ENCODE measurements at regions not wholly inside any gene's neighbourhood (a gene's known extent, or its start where the extent isn't known, plus 50 kb on each side); places are given as distances from the start of the nearest gene placed in this dataset.
A peak's percentile ranks its signal among the peaks of the same experiment; 100 is the strongest.
"Not testable (repeated sequence)": the region's sequence is repeated elsewhere in the genome, so short reads cannot be mapped to it uniquely, and the experiment has no call there.

DNA sequence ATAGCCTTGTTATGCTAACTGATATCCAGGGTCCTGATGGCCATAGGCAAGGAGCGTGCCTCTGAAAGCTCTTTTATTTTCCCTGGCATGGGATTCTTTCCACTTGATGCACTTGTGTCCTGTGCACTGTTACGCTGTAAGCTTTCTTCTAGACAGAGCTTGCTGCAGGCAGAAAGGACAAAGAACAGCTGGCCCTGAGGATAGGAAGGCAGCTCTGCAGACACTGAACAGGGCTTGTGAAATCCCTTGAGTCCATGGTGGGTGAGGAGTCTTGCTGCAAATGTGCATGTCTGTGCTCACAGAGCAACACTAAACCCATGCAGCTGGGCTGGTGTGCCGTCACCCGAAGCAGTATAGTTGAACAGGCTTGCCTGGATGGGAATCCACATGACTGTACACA lies 126.6 kb downstream of the AKAP11 start:
- no peak for DNase-seq (ENCODE audit: low read depth)

DNA sequence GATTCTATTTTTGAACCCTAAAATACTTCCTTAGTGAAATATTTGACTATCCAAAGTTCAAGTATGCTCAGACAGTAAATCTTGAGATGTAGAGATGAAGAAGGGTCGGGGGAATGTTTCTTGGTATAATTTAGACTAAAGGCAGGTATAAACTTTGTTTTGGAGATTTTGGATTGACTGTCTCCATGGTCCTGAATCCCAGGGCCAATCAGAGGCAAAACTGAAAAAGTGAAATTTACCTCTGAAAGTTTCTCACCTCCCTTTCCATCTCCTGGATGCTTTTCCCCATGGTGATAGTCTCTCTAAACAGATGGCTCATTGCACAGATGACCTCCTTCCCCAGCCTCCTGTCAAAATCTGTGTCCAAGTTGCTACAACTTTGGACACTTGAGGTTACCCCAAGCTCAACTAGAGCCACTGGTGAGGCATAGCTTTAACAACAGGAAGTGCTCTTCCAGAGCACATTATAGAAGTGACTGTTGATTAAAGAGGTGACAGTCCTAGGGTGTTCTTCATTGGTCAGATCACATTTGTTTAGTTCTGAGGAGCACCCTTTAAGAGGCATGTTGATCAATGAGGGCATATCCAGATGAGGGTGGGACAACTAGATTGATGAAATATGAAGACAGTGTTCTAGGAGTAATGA lies 128.4 kb downstream of the AKAP11 start:
- no peak for DNase-seq (ENCODE audit: low read depth)

DNA sequence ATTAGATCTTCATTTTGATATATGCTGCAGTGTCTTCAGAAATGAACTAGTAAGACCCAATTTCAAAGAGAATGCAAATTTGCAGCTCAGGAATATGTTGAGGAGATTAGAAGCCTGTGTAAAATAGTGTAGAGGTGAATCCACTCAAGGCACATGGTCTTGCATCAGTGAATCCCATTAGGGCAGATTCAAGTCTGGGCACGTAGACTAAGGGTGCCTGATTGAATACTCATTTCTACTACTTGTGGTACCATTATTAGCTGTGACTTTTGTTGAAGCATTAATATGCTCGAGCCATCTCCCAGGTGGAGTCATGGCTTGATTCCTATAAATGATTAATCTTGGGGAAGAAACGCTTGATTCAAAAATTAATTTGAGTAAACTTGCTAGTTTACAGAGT lies 129.4 kb downstream of the AKAP11 start:
- no peak for DNase-seq (ENCODE audit: low read depth)

DNA sequence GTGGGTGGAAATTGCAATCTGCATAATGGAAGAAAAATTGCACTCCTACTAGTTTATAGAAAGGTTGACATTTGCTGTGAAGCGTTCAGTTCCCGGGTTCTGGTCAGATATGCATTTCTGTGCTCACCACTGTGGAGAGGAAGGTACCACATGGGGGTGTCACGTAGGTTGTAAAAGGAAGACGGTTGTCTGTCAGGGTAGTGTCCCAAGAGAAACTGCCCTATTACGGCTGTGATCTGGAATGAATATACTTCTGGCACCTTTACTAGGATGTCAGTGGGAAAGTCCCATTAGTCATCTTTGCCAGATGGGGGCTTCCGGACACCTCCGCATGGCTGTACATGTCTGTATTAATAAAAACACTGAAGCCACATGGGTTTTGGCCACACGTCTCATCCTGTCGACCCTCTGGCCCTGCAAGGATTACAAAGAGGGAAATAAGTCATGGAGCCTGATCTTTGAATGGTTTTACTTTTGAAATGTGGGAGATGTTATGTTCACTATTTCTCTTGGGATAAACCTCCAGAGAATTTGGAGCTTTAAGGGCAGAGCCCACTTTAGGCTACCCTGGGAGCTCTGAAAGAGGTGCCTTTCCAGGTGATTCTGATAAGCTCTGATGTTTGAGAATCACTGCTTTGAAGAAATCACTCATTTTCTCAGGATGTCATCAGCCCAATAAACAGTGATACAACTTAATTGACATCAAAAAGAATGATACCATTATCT lies 133.9 kb downstream of the AKAP11 start:
- no peak for DNase-seq (ENCODE audit: low read depth)

DNA sequence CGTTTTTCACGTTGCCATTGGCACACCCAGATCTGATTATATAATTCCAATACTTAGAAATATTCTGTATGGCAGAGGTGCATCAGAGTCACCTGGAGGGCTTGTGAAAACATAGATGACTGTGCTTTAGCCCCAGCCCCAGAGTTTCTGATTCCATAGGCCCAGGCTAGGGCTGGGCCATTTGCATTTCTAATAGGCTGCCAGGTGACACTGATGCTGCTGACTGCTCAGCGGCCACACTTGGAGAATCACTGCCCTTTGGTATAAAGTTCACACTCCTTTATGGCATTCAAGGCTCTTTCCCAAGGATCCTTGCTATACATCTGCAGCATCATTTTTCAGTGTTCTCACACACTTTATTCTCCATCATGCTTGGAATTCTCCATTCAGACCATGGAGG lies 137.1 kb downstream of the AKAP11 start:
- DNase-seq (ENCODE audit: low read depth) = no peak

DNA sequence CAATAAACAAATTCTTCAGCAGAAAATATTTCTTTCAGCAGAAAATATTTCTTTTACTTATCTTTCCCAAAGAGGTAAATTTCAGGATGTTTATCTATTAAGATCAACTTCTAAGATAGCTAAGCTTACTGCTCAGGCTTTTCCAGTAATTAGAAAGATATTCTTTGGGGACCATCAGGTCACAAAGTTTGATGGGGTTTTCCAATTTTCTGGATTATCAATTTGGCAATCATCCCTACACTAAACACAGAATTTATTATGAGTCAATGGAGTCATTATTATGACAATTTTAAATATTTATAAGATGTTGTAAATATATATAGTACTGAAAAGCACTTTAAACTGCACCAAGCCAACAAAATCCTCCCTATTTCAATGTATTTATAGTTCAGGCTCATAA lies 137.6 kb downstream of the AKAP11 start:
- no peak for DNase-seq (ENCODE audit: low read depth)

DNA sequence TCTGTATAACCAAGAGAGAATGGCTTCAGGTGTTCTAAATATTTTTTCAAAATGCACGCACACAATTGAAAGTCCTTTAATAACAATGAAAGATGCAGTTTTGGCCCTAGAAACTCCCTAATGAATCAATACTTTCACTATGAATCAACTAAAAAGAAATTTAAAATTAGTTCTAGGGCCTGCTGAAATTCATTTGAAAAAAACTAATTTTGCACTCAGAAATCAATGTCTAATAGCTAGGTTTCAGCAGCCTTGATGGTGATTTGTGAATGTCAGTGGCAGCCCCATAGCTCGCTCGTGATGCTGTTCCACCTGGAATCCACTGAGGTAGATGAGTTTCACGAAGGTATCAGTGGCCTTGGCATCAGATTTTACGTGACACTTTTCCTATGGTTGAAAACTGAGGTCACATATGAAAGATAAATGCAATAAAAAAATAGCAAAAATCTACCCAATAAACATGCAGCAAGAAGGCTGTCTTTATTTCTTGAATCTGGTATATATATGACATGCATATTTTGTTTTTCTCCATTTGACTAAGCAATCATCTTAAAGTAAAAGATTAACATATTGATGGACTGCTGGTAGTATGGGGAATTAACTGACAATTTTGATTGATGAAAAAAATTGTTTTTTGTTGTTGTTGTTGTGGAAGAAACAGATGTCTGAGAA lies 141.0 kb downstream of the AKAP11 start:
- DNase-seq (ENCODE audit: low read depth) = no peak

DNA sequence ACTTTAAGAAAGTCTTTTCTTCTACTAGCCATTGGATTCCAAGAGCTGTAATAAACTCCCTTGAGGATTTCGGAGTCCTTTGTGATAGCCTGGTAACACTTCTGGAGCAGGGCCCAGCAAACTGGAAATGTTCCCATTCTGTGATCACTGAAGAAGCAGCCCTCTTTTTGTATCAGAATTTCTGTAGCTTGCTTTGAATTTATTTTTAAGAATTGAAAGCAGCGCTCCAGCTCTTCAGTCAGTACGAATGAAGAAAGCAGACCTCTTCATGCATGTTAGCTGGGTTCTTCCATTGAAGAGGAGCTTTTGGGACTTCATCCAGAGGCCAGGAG lies 141.5 kb downstream of the AKAP11 start:
- no peak for DNase-seq (ENCODE audit: low read depth)

DNA sequence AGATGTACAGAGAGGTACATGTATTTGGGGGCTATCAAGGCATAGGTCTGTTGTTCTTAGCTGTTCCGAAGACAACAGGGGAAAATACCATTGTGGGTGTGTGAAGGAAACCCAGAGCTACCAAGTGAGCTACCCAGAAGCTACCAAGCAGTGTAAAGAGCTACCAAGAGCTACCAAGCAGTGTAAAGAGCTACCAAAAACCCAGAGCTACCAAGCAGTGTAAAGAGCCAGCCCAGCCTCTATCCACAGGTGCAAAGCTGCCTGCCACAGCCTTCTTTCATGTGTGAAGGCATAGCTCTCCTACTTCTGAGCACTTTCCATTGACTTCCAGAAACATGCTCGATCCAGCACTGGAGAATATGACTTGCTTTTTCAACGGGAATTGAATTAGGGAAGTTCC lies 145.7 kb downstream of the AKAP11 start:
- DNase-seq (ENCODE audit: low read depth) = no peak

DNA sequence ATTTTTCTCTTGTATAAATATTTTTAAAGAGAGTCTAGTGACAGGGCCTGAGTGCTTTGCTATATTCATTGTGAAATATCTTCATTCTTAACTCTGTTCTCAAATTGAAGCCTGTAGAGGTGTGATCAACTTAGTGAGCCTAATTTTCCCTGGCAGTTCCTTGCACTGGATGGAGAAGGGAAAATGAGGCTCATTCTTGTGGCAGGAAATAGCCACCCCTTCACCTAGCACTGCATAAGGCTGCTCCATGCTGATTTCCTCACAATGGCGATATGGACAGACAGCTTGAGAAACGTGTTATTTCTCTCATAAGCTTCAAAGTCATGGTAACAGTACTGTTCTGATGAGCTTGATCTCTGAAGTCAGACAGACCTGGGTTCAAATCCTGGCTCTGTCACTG lies 146.2 kb downstream of the AKAP11 start:
- no peak for DNase-seq (ENCODE audit: low read depth)

DNA sequence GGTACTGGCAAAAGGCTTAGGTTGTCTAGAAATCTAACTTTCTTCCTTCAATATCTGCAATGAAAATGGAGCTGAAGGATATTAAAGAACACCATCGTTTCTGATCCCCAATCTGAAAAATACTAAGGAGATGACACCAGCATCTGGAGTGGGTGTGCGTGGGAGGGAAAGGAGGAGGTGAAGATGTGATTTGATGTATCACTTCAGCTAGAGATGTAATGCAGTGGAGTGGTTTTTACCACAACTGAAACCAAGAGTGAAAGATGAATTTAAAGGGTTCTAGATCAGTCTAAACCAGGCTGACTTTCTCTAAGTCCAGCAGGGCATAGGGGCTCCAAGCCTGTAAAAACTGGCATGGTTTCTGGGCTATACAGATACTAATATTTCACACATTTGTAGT lies 148.4 kb downstream of the AKAP11 start:
- no peak for DNase-seq (ENCODE audit: low read depth)

DNA sequence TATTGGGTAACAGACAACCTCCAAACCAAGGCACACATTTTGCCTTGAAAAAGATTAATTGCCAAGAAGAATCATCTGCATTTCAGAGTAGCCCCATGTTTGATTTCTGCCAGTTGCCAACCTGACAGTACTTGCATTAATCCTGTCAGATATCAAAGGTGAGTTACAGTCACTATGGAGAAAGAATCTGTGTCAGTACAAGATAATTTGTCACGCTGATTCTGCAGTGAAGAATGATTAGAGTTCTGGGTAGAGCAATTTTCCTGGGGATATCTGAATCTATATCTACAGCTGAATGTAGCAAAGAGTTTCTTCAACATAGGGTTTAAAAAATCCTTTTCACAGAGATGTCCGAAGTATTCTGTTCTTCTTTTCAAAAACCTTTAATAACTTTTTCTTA lies 150.7 kb downstream of the AKAP11 start:
- DNase-seq (ENCODE audit: low read depth) = no peak

DNA sequence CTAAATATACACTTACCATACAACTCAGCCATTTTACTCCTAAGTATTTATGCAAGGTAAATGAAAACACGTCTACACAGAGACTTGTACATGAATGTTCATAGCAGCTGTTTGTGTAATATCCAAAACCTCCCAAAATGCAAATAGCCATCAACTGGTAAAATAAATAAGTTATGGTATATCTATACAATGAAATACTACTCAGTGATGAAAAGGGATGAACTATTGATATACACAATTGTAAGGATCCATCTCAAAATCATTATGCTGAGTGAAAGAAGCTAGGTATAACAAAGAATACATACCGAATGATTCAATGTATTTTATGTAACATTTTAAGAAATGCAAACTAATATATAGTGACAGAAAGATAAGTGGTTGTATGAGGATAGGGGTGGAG lies 149.8 kb upstream of the TNFSF11 start:
- no peak for DNase-seq (ENCODE audit: low read depth)

DNA sequence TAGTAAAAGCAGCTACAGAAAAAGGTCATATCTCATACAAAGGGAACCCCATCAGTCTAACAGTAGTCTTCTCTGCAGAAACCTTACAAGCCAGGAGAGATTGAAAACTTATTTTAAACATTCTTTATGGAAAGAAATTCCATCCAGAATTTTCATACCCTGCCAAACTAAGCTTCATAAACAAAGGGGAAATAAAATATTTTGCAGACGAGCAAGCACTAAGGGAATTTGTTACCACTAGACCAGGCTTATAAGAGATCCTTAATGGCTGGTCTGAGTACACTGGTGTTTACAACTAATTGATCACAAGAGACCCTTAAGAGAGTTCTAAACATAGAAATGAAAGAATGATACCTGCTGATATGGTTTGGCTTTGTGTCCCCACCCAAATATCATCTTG lies 128.6 kb upstream of the TNFSF11 start:
- no peak for DNase-seq (ENCODE audit: low read depth)

DNA sequence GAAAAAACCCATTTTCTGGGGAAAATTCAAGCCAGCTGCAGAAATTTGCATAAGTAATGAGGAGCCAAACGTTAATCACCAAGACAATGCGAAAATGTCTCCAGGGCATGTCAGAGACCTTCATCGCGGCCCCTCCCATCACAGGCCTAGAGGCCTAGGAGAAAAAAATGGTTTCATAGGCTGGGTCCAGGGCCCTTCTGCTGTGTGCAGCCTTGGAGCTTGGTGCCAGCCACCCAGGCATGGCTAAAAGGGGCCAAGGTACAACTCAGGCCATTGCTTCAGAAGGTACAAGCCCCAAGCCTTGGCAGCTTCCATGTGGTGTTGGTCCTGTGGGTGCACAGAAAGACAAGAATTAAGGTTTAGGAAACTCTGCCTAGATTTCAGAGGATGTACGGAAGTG lies 127.4 kb upstream of the TNFSF11 start:
- DNase-seq (ENCODE audit: low read depth) = not testable (repeated sequence)

DNA sequence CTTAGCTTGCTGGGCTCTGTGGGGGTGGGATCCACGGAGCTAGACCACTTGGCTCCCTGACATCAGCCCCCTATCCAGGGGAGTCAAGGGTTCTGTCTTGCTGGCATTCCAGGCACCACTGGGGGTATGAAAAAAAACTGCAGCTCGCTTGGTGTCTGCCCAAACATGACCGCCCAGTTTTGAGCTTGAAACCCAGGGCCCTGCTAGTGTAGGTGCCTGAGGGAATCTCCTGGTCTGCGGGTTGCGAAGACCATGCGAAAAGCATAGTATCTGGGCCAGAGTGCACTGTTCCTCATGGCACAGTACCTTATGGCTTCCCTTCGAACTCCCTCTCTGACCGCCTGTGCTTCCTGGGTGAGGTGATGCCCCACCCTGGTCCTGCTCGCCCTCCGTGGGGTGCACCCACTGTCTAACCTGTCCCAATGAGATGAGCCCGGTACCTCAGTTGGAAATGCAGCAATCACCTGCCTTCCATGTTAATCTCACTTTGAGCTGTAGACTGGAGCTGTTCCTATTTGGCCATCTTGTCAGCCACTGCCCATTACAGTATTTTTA lies 120.8 kb upstream of the TNFSF11 start:
- DNase-seq (ENCODE audit: low read depth) = no peak

DNA sequence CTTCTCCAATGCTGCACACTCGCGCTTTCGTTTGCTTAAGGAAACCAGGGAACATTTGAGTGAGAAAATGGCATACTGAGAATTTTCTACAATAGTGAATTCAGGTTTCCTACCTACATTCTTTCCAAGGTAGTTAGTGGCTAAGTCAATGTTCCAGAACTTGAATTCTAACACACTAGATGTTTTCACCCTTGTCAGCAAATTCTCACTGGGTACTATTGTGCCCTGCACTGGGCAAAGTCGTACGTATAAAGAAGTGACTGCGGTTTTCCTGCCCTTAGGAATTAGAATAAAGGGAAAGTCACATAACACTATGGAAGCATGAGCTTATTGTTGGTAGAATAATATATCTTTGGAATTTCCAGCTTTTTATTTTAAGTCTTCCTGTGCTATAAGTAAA lies 119.2 kb upstream of the TNFSF11 start:
- DNase-seq (ENCODE audit: low read depth) = no peak

DNA sequence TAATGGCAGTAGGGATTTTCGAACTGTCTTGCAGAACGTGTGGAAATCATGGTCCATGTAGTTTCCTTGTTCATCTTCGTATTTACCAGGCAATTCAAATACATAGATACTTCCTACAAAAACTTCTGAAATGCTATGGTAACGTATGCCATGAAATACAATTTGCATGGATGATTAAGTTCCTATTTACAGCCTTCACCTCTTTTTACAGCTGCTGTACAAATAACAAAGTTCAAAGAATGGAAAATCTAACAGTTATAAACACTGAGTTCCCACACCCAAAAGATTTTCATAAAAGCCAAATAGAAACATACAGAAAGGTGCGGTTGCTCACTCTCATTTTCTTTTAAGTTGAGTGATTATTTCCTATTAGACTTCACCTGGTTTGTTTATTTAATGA lies 115.8 kb upstream of the TNFSF11 start:
- no peak for DNase-seq (ENCODE audit: low read depth)

DNA sequence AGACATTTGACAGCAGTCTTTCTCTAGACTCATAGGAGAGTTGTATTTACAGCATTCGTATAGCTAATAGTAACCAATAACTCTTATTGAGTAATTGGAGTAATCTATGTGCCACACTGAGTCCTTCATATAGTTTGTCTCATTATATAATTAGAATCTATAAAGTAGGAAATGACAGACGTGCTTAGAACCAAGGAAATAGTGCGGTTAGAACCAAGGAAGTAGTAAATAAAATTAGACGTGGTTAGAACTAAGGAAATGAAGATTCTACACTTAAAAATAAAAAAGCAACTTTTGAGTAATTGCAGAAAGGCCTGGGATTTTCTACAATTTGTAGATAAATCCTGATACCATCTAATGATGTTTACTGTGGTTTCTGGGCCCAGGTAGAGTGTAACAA lies 107.8 kb upstream of the TNFSF11 start:
- DNase-seq (ENCODE audit: low read depth) = no peak

DNA sequence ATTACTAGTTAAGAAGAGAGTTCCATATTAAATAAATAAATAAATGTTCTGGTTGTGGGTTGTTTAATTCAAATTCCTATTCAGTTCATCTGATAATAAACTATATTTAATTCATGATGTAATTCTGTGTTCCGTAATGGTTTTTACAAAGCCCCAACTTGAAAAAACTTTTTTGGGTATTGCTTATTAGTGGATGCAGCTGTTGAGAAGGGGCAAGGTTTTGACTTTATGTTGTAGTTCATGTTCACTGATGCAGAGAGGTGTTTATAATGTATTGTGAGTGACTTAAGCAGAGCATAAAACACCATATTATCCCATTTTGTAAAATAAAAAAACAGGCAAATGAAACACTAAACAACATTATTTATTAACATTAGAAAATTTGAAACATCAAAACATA lies 107.3 kb upstream of the TNFSF11 start:
- DNase-seq (ENCODE audit: low read depth) = no peak

DNA sequence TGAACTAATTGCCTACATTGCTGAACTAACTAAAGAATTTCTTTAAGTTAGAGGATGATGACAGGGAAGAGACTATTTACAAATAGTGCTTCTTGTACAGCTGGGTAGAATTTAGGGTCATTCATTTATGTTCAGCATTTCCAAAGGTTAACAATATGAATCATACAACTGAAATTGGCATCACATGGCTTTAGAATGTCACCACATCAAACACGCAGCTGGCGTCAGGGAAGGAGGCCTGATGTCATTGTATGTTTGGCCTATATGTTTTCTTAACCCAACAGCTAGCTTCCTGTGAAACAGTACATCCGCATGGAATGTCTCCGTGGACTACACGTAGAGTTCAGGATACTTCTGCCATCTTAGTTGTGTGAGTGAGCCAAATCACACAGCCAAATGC lies 99.0 kb upstream of the TNFSF11 start:
- DNase-seq (ENCODE audit: low read depth) = no peak

DNA sequence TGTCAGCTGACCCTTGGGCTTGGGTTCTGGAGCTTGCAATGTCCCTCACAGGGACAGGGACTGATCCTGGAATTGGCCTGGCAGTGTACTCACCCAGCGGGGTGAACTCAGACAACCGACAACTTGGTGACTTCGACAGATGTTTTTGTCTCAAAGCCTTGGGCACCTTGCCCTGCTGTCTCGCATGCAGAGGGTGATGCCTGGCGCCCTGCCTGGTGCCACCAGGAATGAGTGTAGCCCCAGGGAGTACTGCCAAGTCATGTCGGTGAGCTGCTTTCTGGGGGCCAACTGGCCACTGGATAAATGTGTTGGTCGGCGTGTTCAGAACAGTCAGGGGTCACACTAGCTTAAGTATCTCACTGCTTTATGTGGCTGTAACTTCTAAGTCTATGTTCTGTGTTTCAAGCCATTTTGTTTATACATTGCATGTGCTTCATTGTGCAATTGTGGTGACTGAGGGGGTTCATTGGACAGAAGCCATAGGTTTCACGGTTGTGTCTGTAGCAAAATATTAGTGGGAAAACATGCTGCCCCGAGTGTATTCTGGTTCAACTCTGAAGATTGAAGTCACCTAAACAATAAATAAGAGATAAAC lies 96.3 kb upstream of the TNFSF11 start:
- DNase-seq (ENCODE audit: low read depth) = no peak

DNA sequence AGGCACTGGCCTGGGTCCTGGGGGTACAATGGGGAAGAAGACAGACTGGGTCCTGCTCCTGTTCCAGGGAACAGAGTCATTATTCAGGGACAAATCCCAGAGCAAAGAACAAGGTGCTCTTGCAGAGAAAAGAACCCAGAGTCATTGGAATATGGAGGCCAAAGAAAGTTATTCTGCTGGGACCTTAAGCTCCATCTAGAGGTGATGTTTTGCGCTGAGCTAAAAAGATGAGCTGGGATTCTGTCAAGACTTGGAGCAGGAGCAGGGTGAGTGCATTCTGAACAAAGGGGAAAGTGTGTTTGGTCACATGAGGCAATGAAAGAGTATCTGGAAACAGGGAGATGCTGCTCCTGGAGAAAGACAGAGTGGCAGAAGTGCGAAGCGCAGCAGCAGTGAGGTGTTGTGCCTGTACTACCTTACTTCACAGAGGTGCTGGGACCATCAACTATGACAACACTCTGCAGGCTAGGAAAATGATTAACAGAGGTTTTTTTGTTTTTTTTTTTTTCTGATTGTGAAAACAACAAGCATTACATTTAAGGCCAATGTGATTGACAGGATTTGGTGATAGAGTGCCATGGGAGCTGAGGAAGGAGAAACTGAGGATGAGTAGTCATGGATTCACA lies 95.3 kb upstream of the TNFSF11 start:
- peak; percentile 20 for DNase-seq (ENCODE audit: low read depth)
